ENCODE measurements at regions not wholly inside any gene's neighbourhood (a gene's known extent, or its start where the extent isn't known, plus 50 kb on each side); places are given as distances from the start of the nearest gene placed in this dataset.
"Not testable (repeated sequence)": the region's sequence is repeated elsewhere in the genome, so short reads cannot be mapped to it uniquely, and the experiment has no call there.

DNA sequence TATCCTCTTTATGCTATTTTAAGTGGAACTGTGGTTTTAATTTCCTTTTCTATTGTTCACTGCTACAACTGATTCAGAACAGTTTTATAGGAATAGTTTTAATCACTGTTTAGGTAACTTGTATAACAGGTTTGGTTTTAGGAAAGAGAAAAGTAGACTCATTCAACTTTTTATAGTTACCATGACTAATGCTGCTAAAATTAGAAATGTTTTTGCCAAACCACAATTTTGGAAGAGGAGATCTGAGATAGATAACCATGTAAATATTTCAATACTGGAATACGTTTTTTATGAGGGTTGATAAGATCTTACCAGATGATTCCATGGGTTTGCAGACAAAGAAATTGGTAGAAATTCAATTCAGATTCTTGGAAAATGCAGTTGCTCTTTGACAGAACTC lies 404.6 kb upstream of the ARRDC3 start:
- peak; percentile 50 for DNase-seq (ENCODE audit: low read depth, low spot score)

DNA sequence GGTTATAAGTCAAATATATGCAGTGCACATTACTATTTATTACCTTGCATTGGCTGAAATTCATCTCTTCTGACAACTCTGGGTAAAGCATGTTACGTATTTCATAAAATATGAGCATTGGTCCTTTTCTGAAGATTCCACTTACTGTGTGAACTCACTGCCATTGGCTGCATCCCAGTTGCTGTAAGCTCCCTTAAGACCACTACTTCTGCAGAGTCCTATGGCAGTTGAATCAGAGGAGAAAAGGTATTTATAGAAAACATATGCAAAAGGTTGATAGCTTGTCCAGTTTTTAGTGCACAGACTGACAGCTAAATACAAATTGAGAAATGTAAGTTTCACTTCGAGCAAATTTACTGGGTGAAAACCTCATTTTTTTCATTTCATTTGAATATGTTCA lies 394.6 kb upstream of the ARRDC3 start:
- DNase-seq (ENCODE audit: low read depth, low spot score): no peak

GRCh38 chr5:91776249-91776648 lies 393.1 kb upstream of the ARRDC3 start:
- DNase-seq (ENCODE audit: low read depth, low spot score): no peak

GRCh38 chr5:91770400-91770799 lies 387.3 kb upstream of the ARRDC3 start:
- no peak for DNase-seq (ENCODE audit: low read depth, low spot score)

DNA sequence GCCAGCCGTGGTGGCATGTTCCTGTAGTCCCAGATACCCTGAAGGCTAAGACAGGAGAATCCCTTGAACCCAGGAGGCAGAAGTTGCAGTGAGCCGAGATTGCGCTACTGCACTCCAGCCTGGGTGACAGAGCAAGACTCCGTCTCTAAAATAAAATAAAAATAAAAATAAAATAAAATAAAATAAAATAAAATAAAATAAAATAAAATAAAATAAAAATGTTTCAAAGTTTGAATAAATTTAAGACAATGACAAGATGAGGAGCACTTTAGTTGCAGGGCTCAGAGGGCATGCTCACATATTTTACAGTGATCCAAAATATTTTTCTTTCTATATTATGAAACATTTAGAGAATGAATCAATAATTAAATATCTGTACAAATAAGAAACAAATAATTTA lies 374.3 kb upstream of the ARRDC3 start:
- DNase-seq (ENCODE audit: low read depth, low spot score): not testable (repeated sequence)

DNA sequence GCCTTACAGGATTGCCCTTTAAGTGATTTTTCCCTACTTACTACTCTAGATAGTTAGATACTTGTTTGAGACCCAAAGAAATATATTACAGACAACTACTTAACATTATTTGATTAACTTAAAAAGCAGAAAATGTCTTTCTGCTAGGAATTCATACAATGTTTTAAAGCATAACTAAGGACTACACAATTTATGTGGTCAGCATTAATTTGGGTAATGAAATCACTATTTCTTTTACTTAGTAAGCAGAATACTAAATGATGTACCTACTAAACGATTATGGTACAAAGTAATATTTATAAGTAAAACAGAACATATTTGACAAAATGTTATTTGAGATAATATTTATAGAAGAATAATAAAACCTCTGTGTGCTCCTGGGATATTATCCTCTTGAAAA lies 371.9 kb upstream of the ARRDC3 start:
- no peak for DNase-seq (ENCODE audit: low read depth, low spot score)

GRCh38 chr5:91744470-91744869 lies 361.4 kb upstream of the ARRDC3 start:
- DNase-seq (ENCODE audit: low read depth, low spot score): not testable (repeated sequence)

- no peak for DNase-seq (ENCODE audit: low read depth, low spot score)
Observed at GRCh38 chr5:91742550-91742949, 359.4 kb upstream of the ARRDC3 start.

- DNase-seq (ENCODE audit: low read depth, low spot score): no peak
Observed at GRCh38 chr5:91741764-91742505, 358.8 kb upstream of the ARRDC3 start.

DNA sequence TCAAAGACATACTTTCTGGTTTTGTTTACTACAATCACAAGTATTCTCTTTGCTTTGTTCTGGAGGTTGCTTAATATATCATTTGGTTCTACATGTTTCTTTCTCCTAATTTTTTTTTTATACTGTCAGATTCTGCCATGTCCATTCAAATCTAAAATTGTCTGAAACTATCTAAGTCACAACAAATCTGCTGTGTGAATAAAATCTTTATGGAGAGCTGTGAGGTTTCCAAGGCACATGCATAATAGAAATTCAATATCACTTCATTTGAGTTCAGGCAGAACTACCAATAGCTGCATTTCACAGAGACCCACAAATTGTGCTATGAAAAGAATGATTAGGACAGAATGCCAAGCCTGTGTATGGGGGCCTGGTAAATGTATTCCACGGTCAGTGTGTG lies 346.9 kb upstream of the ARRDC3 start:
- no peak for DNase-seq (ENCODE audit: low read depth, low spot score)

- no peak for DNase-seq (ENCODE audit: low read depth, low spot score)
Observed at GRCh38 chr5:91727463-91727862, 344.3 kb upstream of the ARRDC3 start.

DNA sequence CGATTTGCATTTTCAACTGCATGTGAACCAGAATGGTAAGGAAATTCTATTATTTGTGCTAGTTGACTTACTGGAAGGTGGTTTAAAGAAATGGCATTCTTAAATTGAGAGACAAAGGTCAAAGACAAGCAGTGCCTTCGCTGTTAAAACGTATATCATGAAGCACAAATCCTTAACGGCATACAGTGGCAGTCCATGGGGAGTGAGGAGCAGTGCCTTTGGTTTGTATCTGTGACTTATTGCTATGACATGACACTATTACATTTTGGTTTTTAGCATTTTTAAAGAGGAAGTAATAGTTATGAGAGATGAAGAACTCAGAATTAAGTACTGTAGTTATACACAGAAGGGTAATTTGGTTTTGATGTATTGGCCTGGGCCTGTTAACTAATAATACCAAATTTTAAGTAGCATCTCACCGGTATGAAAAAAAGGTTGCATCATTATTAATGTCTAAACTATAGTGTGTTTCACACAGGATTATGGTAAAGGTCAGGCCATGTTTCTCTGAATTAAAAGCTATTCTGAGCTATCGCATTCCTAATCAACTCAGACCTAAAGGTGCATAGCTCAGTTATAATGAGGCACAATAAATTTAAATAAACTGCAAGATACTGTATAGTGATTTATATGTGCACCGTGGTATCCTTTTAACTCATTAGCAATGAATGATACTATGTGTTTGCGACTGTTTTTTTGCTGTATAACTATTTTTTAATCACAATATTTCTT lies 339.8 kb upstream of the ARRDC3 start:
- no peak for DNase-seq (ENCODE audit: low read depth, low spot score)

GRCh38 chr5:91712718-91713117 lies 329.6 kb upstream of the ARRDC3 start:
- DNase-seq (ENCODE audit: low read depth, low spot score): peak; percentile 39

DNA sequence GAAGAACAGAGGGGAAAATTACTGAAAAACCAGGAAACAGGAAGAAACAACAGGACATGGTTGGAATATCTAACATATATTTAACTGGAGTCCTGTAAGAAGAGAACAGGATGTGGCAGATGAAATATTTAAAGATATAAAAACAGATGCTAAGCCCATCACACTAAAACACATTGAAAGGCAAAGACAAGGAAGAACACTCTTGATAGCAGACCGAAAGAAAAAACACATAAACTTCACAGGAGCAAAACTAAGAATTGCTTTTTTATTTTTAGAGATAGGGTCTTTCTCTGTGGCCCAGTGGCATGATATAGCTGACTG lies 324.4 kb upstream of the ARRDC3 start:
- DNase-seq (ENCODE audit: low read depth, low spot score): no peak

DNA sequence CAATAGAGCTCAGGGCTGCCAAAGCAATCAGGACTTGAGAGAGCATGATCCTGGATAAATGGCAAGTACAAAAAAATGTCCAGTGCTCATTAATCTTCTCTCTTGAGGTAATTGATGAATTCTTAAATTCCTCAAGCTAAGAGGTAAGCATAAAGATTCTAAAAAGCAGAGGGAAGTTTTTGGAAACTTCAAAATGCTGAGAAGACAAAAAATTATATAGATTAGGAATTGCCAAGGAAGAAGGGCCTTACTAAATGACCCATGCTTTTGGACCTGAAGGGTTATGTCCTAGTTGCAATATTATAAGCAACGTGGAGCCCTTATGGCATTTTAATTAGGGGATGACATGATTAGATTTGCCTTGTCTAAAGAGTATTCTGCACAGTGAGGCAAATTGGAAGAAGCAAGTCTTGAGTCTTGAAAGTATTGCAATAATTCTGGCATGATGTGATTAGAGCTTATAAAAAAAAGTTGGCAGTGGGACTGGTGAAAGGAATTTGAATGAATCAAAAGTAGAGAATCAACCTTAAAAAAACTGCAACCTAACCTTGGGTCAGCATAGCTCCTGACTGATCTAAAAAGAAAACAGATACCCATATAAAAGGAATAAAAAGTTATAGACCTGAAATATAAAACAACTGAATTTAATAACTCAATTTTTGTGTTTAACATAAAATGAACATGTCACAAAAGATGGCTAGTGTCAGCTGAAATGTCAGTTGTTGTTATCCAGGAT lies 323.8 kb upstream of the ARRDC3 start:
- peak; percentile 53 for DNase-seq (ENCODE audit: low read depth, low spot score)

DNA sequence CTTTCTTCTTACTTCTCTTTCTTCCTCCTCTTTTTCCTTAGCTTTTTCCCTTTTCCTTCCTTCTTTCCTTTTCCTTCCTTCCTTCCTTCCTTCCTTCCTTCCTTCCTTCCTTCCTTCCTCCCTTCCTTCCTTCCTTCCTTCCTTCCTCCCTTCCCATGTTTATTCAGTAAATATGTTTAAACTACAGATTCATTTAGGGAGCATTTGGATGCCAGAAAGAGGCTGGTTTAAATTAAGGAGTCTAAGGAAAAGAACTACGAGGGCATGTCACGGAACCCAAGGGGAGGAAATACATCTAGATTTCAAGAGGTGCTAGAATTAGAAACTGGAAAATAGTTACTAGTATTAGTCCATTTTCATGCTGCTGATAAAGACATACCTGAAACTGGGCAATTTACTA lies 320.0 kb upstream of the ARRDC3 start:
- DNase-seq (ENCODE audit: low read depth, low spot score): no peak

DNA sequence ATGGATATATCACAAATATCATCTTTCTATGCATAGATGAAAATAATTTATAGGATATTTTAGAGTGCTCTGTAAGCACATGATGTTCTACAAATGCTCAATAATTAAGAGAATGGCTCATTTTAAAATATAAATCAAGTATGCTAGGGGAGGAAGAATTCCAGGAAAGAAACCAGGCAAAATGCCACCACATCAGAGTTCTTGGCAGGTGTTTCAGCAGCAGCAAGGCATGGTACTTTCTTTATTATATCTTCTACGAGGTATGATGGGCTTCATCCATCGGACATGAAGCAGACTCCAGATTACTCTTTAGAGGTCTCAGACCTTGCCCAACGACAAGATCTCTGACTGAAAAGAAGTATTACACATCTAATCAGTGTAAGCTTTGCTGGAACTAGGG lies 316.3 kb upstream of the ARRDC3 start:
- DNase-seq (ENCODE audit: low read depth, low spot score): peak; percentile 28

- no peak for DNase-seq (ENCODE audit: low read depth, low spot score)
Observed at GRCh38 chr5:91691592-91691991, 308.5 kb upstream of the ARRDC3 start.

- DNase-seq (ENCODE audit: low read depth, low spot score): no peak
Observed at GRCh38 chr5:91690921-91691320, 307.8 kb upstream of the ARRDC3 start.

- DNase-seq (ENCODE audit: low read depth, low spot score): no peak
Observed at GRCh38 chr5:91687430-91687829, 304.3 kb upstream of the ARRDC3 start.

- DNase-seq (ENCODE audit: low read depth, low spot score): no peak
Observed at GRCh38 chr5:91684625-91685024, 301.5 kb upstream of the ARRDC3 start.

DNA sequence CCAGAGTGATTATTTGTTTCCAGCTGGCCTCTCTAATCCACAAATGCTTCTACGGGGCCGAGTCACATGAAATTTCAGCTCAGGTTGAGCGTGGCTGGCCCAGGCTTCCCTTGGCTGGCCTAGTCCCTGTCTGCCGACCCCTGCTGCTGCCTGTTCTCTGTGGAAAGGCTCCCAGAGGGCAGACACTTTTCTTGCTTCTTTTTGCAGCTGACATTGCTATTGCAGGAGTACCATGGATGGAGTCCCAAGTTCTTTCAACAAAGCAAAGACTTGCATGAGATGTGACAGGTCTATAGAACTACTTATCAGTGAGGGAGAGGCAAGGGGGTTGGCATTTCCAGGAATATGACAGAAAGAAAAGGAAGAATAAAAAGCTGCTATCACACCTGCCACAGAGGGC lies 287.4 kb upstream of the ARRDC3 start:
- no peak for DNase-seq (ENCODE audit: low read depth, low spot score)

DNA sequence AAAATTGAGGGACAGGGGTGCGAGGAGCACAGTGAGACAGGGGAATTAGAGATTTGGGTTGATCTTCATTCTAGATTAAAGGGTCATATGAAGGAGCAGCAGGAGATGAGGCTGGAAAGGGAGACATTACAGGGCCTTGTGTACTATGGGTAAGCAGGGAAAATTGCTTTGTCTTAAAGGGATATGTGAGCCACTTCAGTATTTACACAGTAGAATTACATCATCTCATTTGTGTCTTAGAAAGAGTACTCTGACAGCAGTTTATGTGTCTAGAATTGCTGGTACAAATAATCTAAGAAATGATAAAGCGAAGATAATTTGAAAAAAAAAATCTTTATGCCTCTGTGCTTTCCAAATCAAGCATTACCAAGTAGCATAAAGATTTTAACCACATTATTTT lies 287.0 kb upstream of the ARRDC3 start:
- no peak for DNase-seq (ENCODE audit: low read depth, low spot score)
